ENCODE measurements at regions not wholly inside any gene's neighbourhood (a gene's known extent, or its start where the extent isn't known, plus 50 kb on each side); places are given as distances from the start of the nearest gene placed in this dataset.

- Histone ChIP-seq H3K27me3 (ENCODE audit: insufficient read depth, low read length) (no peaks in the 10 kb centered on the region), H3K4me2 (ENCODE audit: insufficient read depth, insufficient read length, low read length) (no peak overlapping the region), H3K9me3 (ENCODE audit: control insufficient read depth, low read depth, low read length) (no peaks in the 10 kb centered on the region), H2AK5ac (ENCODE audit: insufficient read length, low read length) (no peak overlapping the region), H2AFZ (ENCODE audit: low read length) (no peak overlapping the region), H3K79me2 (ENCODE audit: insufficient read depth, low read length) (no peaks in the 10 kb centered on the region), H3K79me1 (ENCODE audit: insufficient read depth, low read depth, low read length, poor library complexity, severe bottlenecking) (no peaks in the 10 kb centered on the region), H3K23me2 (ENCODE audit: insufficient read length, low read depth, low read length, poor library complexity, severe bottlenecking) (no peaks in the 10 kb centered on the region), H3K9ac (ENCODE audit: extremely low read depth, insufficient read length, low read length) (no peak overlapping the region), H2BK12ac (ENCODE audit: insufficient read length, low read depth, low read length) (no peak overlapping the region), H4K20me1 (ENCODE audit: control insufficient read depth, insufficient read depth, insufficient read length) (no peaks in the 10 kb centered on the region), H3K27ac (ENCODE audit: insufficient read length, low read depth, low read length) (no peak overlapping the region), H2BK120ac (ENCODE audit: low read depth, low read length, poor library complexity, severe bottlenecking) (no peak overlapping the region), H4K5ac (ENCODE audit: insufficient read length, low read depth, low read length) (no peak overlapping the region), H2BK20ac (ENCODE audit: low read depth, low read length, poor library complexity, severe bottlenecking) (no peak overlapping the region), H2BK5ac (ENCODE audit: insufficient read length, low read length) (no peak overlapping the region), H3K18ac (ENCODE audit: insufficient read length, low read depth, low read length) (no peak overlapping the region), H3K56ac (ENCODE audit: insufficient read length, low read depth, low read length) (no peak overlapping the region), H3K14ac (ENCODE audit: insufficient read depth, low read length) (no peak overlapping the region), H3T11ph (ENCODE audit: low read length) (no peak overlapping the region), H3K4ac (ENCODE audit: low read depth, low read length) (no peak overlapping the region), H3K4me1 (ENCODE audit: insufficient read depth, low read length) (no peaks in the 10 kb centered on the region), H3K23ac (ENCODE audit: insufficient read length, low read depth, low read length) (no peak overlapping the region), H2BK15ac (ENCODE audit: low read depth, low read length) (no peak overlapping the region), H4K91ac (ENCODE audit: insufficient read length, low read depth, low read length) (no peak overlapping the region), H4K8ac (replicated peaks; ENCODE audit: insufficient read length, low read depth, low read length) (no peak overlapping the region)
- Mint-ChIP-seq H3K9me3 (peaks cover 6 to 7% of the 10 kb centered on the region in 2 experiments; a peak in 3 of 5 replicates), H3K27me3 (ENCODE audit: low read depth) (peaks cover 13% of the 10 kb centered on the region), H3K36me3 (ENCODE audit: insufficient read depth in 1 of 3, low read depth in 3 of 3) (no peaks in the 10 kb centered on the region), H3K4me3 (no peak overlapping the region), H3K4me1 (no peaks in the 10 kb centered on the region; a peak in 1 of 4 replicates), H3K27ac (no peak overlapping the region; a peak in 1 of 7 replicates)
- WGBS (ENCODE audit: extremely low coverage, insufficient read length, low lambda C conversion rate): no CpG with 5 or more reads among the region's 3 CpGs
- DNase-seq: no peak
- no peak for TF ChIP-seq CTCF (conservative IDR thresholded peaks at IDR 0.05)
These were observed 140.0 kb downstream of the CHST1 start for GRCh38 chr11:45525393-45525792.

Measured in H9 (cell line).